Sigmoid colon (tissue), 6 donors: ENCODE measurements at regions not wholly inside any gene's neighbourhood (a gene's known extent, or its start where the extent isn't known, plus 50 kb on each side); places are given as distances from the start of the nearest gene placed in this dataset.

Experiments used
- DNase-seq: peaks from one replicate; pipeline ENCODE4 v3.0.0-alpha.2; 2019
- H3K27ac ChIP-seq, 4 donors: fragments of 200-600 bp; sonication (generic); one replicate each; pipeline ENCODE4 v1.5.1; 2016 to 2019; ENCODE audit warnings: mild to moderate bottlenecking in 1 of 4
- H3K27me3 ChIP-seq, 3 donors: fragments of 200-600 bp; sonication (generic); one replicate each; pipeline ENCODE4 v1.5.1; 2019; ENCODE audit warnings: mild to moderate bottlenecking in 1 of 3
- H3K36me3 ChIP-seq, 4 donors: fragments of 200-600 bp; sonication (generic); one replicate each; pipeline ENCODE4 v1.5.1; 2016 to 2019
- H3K4me1 ChIP-seq, 4 donors: fragments of 200-600 bp; sonication (generic); one replicate each; pipeline ENCODE4 v1.5.1; 2017 to 2019
- H3K4me3 ChIP-seq, 4 donors: fragments of 200-600 bp; sonication (generic); one replicate each; pipeline ENCODE4 v1.5.1; 2017 to 2019; ENCODE audit warnings: mild to moderate bottlenecking in 2 of 4, moderate library complexity in 1 of 4
- H3K9me3 ChIP-seq, 4 donors: fragments of 200-600 bp in 3 of 4; sonication (generic) in 3 of 4; one replicate each; pipeline versions ENCODE4 v1.5.1 to v1.6.1; 2013 to 2019
- EP300 ChIP-seq, 4 donors: sonication (generic); formaldehyde crosslinking; IDR thresholded peaks; one replicate each; pipeline ENCODE4 v1.6.1; 2017; ENCODE audit warnings: antibody characterized with exemption in 4 of 4
- POLR2A ChIP-seq, 2 donors: fragments of 450-650 bp; IDR thresholded peaks; one replicate each; pipeline ENCODE4 v1.6.1; 2016; ENCODE audit warnings: antibody characterized with exemption in 2 of 2, mild to moderate bottlenecking in 2 of 2, moderate library complexity in 2 of 2
- POLR2AphosphoS5 ChIP-seq, 4 donors: sonication (generic); formaldehyde crosslinking; IDR thresholded peaks; one replicate each; pipeline ENCODE4 v1.6.1; 2017; ENCODE audit warnings: antibody characterized with exemption in 4 of 4
- WGBS, 2 donors: extraction: QIAGEN DNeasy Blood & Tissue Kit; methylation state at CpG; one replicate each; pipeline ENCODE4 v1.1.7; 2013; 5-methylcytosine and 5-hydroxymethylcytosine counted together
- intact Hi-C: fragments of 100-400 bp; cut with DNase I; formaldehyde crosslinking; loops from one replicate; pipeline ENCODE4 v1.15.1; 2023
- TF ChIP-seq, protein P1 (sequence below), 4 experiments: fragments of 450-650 bp in 3 of 4; fragments of 200-600 bp in 1 of 4; IDR thresholded peaks; one replicate each; pipeline ENCODE4 v1.5.1; 2016 to 2019; ENCODE audit warnings: antibody characterized with exemption in 4 of 4, mild to moderate bottlenecking in 3 of 4, moderate library complexity in 2 of 4
- donor health status: healthy with polysubstance abuse.
- donor health status: healthy.

DNA sequence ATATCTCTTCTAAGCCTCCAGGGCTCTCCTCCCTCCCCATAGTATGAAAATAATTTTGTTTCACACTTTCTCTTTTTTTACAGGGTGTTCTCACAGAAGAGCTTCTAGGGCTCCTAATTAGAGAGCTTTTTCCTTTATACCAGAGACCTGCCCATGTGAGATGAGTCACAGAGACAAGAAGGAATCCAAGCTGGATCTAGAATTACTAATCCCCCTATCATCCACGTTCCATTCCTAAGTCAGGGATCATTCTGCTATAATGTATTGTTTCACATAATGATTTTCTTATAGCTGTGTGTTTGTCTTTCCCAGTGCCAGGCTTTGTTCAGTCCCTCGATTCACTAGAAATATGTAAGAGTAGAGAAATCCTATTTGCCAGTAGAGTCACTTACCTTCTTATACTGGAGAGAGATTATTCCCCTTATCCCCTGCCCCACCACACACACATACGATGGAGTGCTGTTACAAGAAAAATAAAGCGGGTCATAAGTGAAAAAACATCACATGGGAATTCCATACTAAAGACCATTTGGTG lies 778.3 kb upstream of the LRRC4C start:
- Histone ChIP-seq H3K4me3 (no peak overlapping the region), H3K4me1 (peaks cover 0 to 22% (median 14%) of the 10 kb centered on the region in 4 donors), H3K27me3 (no peaks in the 10 kb centered on the region), H3K27ac (no peak overlapping the region), H3K36me3 (no peaks in the 10 kb centered on the region), H3K9me3 (no peaks in the 10 kb centered on the region)
- DNase-seq: no peak
- TF ChIP-seq, protein P1, sequence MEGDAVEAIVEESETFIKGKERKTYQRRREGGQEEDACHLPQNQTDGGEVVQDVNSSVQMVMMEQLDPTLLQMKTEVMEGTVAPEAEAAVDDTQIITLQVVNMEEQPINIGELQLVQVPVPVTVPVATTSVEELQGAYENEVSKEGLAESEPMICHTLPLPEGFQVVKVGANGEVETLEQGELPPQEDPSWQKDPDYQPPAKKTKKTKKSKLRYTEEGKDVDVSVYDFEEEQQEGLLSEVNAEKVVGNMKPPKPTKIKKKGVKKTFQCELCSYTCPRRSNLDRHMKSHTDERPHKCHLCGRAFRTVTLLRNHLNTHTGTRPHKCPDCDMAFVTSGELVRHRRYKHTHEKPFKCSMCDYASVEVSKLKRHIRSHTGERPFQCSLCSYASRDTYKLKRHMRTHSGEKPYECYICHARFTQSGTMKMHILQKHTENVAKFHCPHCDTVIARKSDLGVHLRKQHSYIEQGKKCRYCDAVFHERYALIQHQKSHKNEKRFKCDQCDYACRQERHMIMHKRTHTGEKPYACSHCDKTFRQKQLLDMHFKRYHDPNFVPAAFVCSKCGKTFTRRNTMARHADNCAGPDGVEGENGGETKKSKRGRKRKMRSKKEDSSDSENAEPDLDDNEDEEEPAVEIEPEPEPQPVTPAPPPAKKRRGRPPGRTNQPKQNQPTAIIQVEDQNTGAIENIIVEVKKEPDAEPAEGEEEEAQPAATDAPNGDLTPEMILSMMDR (IDR thresholded peaks at IDR 0.05): no peak
- no peak for TF ChIP-seq POLR2AphosphoS5 (IDR thresholded peaks at IDR 0.05)
- no peak for TF ChIP-seq POLR2A (IDR thresholded peaks at IDR 0.05)
- no peak for TF ChIP-seq EP300 (IDR thresholded peaks at IDR 0.05)
- intact Hi-C loops: no loop called here
- 66 to 87% methylated on average over 4 of the region's 4 CpGs for WGBS, 2 donors

DNA sequence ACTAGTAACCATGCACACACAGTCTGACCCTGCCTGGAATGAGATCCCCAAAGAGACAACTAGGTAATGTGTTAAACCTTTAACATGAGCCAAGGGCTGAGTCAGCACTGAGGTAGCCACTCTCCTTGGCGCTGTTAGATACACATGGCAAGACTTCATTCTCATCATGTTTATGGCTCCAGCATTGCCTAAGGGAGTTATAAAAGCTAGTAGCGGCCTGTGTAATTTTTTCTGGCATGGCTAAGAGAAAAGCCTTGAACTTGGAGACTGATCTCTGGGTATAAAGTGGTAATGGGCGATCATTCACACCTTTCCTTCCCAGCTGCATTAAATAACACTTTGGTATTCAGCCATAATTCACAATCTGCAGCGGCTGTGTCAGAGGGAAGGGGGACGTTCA lies 779.7 kb upstream of the LRRC4C start:
- intact Hi-C loops: no loop called here
- DNase-seq: peak; percentile 68
- H3K4me1 ChIP-seq: peaks cover 0 to 19% (median 14%) of the 10 kb centered on the region in 4 donors
- no peaks in the 10 kb centered on the region for H3K9me3 ChIP-seq
- no peaks in the 10 kb centered on the region for H3K27me3 ChIP-seq
- TF ChIP-seq, protein P1 (IDR thresholded peaks at IDR 0.05): no peak
- peak in 3 of 4 donors; percentile 57 to 68 (median 62) for TF ChIP-seq POLR2AphosphoS5 (IDR thresholded peaks at IDR 0.05)
- no peak for TF ChIP-seq POLR2A (IDR thresholded peaks at IDR 0.05)
- TF ChIP-seq EP300 (IDR thresholded peaks at IDR 0.05): no peak
- no peaks in the 10 kb centered on the region for H3K36me3 ChIP-seq
- peak overlapping the region in 3 of 4 donors; percentile 38 to 57 (median 52) for H3K27ac ChIP-seq
- 52 to 67% methylated on average over 5 of the region's 5 CpGs for WGBS, 2 donors
- H3K4me3 ChIP-seq: no peak overlapping the region

DNA sequence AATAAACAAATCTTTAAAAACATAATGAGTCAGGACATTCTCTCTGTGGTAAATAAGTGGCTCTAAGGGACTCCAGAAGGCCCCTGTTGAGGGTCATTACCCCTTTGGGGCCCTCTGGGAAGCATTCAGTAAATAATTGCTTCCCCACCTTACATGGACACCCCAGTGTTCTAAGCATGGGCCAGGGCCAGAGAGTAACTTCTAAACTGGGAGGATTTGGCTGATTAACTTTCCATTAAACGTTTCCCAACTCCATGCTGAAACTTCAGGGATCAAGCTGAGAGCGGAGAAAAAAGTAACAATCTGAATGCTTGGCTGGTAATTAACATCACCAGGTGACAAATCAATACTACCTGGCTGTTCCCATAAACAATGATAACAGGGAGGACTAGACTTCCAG lies 783.9 kb upstream of the LRRC4C start:
- H3K27me3 ChIP-seq: no peaks in the 10 kb centered on the region
- WGBS, 2 donors: 60 to 68% methylated on average over 2 of the region's 2 CpGs
- H3K4me3 ChIP-seq: no peak overlapping the region
- no peak overlapping the region for H3K27ac ChIP-seq
- intact Hi-C loops: no loop called here
- DNase-seq: no peak
- no peaks in the 10 kb centered on the region for H3K36me3 ChIP-seq
- no peaks in the 10 kb centered on the region for H3K9me3 ChIP-seq
- TF ChIP-seq POLR2A (IDR thresholded peaks at IDR 0.05) (no peak), POLR2AphosphoS5 (IDR thresholded peaks at IDR 0.05) (no peak), EP300 (IDR thresholded peaks at IDR 0.05) (no peak)
- TF ChIP-seq, protein P1 (IDR thresholded peaks at IDR 0.05): no peak
- H3K4me1 ChIP-seq: peaks cover 0 to 11% (median 9%) of the 10 kb centered on the region in 4 donors

DNA sequence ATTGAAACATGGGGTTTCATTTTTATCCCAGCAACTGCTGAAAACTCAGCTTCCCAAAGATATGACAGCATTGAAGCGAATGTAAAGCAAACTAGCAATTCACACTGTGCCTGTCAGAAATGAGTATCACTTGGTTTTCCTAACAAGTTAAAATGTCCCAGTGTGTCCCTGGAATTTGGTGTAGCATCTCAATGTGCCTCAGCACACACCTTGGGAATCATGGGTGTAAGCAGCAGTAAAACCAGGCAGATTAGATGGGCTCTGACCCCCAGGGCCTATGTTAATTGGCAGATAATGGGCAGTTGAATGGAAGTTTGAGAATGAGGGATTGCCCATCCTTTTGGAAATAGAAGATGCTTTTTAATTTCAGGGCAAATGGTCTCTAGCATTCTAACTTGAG lies 784.9 kb upstream of the LRRC4C start:
- Histone ChIP-seq H3K4me3 (no peak overlapping the region), H3K36me3 (no peaks in the 10 kb centered on the region), H3K4me1 (peaks cover 0 to 8% (median 7%) of the 10 kb centered on the region in 4 donors), H3K27me3 (no peaks in the 10 kb centered on the region), H3K27ac (no peak overlapping the region), H3K9me3 (no peaks in the 10 kb centered on the region)
- 83 to 87% methylated on average over 1 of the region's 1 CpG for WGBS, 2 donors
- no peak for TF ChIP-seq POLR2A (IDR thresholded peaks at IDR 0.05)
- TF ChIP-seq POLR2AphosphoS5 (IDR thresholded peaks at IDR 0.05): no peak
- TF ChIP-seq, protein P1 (IDR thresholded peaks at IDR 0.05): no peak
- no peak for TF ChIP-seq EP300 (IDR thresholded peaks at IDR 0.05)
- DNase-seq: no peak
- intact Hi-C loops: no loop called here

DNA sequence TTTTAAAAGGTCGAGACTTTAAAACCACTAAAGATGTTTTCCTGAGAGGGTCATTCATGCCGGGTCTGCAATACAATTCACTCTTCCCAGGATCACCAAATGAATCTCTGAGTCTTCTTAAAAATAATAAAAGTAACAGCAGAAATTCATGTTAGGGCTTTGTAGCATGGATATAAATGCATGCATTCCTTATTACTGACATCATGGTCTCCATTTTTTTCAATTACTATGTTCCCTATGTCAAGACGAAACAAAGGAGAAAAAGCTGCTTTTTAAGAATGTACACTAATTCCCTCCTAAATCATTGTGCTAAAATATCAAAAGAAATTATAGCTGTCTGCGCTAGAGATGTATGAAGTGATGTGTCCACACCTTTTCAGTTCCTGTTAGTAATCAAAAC lies 789.9 kb upstream of the LRRC4C start:
- intact Hi-C loops: no loop called here
- TF ChIP-seq, protein P1 (IDR thresholded peaks at IDR 0.05): no peak
- TF ChIP-seq POLR2AphosphoS5 (IDR thresholded peaks at IDR 0.05) (no peak), POLR2A (IDR thresholded peaks at IDR 0.05) (no peak), EP300 (IDR thresholded peaks at IDR 0.05) (no peak)
- WGBS, 2 donors: 69 to 83% methylated on average over 4 of the region's 4 CpGs
- no peak for DNase-seq
- no peaks in the 10 kb centered on the region for H3K4me1 ChIP-seq
- no peak overlapping the region for H3K4me3 ChIP-seq
- H3K9me3 ChIP-seq: no peaks in the 10 kb centered on the region
- no peak overlapping the region for H3K27ac ChIP-seq
- H3K27me3 ChIP-seq: no peaks in the 10 kb centered on the region
- no peaks in the 10 kb centered on the region for H3K36me3 ChIP-seq
